GM18951 (cell line): ENCODE measurements at regions not wholly inside any gene's neighbourhood (a gene's known extent, or its start where the extent isn't known, plus 50 kb on each side); places are given as distances from the start of the nearest gene placed in this dataset.

Source experiments
- POLR2A ChIP-seq: IDR thresholded peaks from 4 replicates; pipeline ENCODE4 v1.6.1; 2011; ENCODE audit warnings: mild to moderate bottlenecking; ENCODE audit not compliant: insufficient read length, insufficient read depth; ENCODE audit errors: extremely low read depth
- in situ Hi-C: fragments of 300-500 bp; cut with MboI; formaldehyde crosslinking; loops from one replicate; pipeline ENCODE4 v1.12.0; 2022; ENCODE audit warnings: low sequenced_read_pairs, mixed read lengths, inconsistent platforms; ENCODE audit not compliant: unreplicated experiment

- no peak for TF ChIP-seq POLR2A
- in situ Hi-C loops: no loop called here
Observed at GRCh38 chr1:30632481-30632880, 90.9 kb downstream of the MATN1 start.

- no peak for TF ChIP-seq POLR2A
- in situ Hi-C loops: no loop called here
Observed at GRCh38 chr1:30631700-30632099, 91.7 kb downstream of the MATN1 start.

GRCh38 chr1:30629501-30629900 lies 93.9 kb downstream of the MATN1 start:
- in situ Hi-C loops: no loop called here
- no peak for TF ChIP-seq POLR2A

- no peak for TF ChIP-seq POLR2A
- in situ Hi-C loops: no loop called here
Observed at GRCh38 chr1:30627994-30628393, 95.4 kb downstream of the MATN1 start.

DNA sequence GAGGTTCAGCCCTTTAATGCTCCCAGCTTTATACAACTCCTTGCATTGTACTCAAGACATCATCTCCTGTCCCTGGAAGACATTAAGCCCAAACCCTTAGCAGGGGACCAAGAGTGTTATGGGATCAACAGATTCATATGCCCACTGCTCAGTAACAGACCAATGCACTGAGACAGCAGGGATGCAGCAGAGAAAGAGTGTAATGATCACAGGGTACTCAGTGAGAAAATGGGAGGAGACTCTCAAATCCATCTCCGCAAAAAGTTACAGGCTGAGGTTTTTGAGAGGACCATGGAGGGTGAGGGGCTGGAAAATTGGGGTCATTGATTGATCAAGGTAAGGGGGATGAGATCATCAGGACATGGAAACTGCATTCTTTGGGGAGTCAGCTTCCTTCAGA lies 96.2 kb downstream of the MATN1 start:
- no peak for TF ChIP-seq POLR2A
- in situ Hi-C loops: no loop called here

DNA sequence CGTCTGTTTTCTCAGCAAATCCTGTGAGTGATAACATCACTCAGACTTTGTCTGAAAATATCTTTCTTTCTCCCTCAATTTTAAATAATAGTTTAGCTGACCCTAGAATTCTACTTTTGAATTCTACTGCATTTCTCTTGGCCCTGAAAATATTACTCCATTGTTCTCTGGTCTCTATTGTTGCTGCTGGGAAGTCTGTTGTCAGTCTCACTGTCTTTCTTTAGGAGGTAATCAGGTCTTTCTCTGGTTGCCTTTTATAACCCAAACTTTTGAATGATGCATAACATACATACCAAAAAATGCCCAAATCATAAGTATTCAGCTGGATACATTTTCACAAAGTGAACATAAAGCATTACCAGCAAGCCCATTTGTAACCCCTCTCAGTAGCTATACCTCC lies 100.0 kb downstream of the MATN1 start:
- in situ Hi-C loops: no loop called here
- TF ChIP-seq POLR2A: no peak

DNA sequence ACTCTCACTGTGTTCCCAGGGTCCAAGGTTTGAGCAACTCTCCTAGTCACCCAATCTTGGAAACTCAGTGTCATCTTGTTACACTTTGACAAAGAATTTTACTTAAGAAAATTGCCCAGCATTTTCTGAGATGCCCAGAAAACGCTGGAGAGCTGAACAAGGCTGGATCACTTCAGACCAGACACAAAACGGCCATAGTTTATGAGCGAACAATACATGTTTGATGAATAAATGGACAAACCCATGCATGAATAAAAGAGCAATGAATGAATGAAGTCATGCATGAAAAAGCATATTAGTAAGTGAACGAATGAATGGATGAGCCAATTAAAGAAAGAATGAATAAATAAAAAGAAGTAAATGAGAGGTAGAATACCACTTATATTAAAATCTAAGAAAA lies 103.8 kb downstream of the MATN1 start:
- TF ChIP-seq POLR2A: no peak
- in situ Hi-C loops: no loop called here

DNA sequence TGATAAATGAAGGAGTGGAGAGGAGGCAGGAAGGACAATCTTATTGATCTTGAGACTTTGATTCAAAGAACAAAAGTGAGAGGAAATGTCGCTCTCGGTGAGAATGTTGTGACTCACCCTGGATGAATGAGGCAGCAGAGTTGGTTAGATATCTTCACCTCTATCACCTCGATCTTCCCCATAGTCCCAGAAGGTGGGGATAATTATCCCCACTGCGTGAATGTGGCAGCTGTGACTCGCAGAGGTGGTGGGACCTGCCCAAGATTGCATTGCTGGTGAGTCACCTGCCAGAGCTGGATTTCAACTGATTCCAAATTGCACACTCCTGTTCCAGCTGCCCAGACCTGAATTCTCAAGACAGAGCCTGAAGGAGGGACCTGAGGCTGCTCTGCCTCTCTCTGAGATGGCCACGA lies 105.0 kb downstream of the MATN1 start:
- in situ Hi-C loops: no loop called here
- TF ChIP-seq POLR2A: no peak

DNA sequence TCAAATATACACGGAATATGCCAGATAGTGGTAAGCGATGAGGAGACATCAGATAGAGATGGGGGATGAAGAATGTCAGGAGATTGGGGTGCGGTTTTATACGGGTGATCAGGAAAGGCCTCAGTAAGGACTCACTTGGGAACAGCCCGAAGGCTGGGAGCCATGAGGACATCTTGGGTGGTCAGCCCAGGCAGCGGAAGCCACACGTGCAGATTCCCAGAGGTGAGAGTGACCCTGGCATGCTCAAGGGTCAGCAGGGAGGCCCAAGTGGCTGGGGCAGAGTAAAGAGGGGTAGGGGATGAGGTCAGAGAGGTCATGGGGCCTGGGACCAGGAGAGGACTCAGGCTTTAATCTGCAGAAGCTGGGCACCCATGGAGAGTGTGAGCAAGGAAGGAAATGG lies 106.6 kb downstream of the MATN1 start:
- TF ChIP-seq POLR2A: no peak
- in situ Hi-C loops: no loop called here

DNA sequence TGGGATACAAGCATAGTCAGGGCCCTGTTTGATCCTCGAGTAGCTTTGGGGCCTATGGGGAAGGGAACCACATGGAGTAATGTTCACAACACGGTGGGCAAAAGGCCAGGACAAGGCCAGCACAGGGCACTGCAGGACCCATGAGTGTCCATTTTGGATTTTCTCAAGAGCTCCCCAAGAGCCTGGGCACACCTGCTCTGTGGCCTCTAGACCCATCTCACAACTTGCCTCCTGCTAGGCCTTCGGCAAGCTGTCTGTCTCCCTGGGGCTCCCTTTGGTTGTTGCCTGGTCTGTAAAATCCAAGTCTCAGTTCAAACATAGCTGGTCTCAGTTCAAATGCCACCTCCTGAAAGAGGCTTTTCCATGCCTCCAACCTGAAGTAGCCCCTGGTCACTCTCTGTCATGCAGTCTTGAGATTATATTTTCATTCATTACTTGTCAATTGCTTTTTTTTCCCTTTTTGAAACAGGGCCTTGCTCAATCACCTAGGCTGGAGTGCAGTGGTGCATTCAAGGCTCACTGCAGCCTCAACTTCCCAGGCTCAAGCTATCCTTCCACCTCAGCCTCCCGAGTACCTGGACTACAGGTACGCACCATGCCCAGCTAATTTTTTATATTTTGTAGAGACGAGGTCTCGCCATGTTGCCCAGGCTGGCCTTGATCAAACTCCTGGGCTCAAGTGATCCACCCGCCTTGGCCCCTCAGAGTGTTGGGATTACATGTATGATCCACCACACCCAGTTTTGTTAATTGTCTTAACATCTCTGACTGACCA lies 107.4 kb downstream of the MATN1 start:
- no peak for TF ChIP-seq POLR2A
- in situ Hi-C loops: no loop called here

DNA sequence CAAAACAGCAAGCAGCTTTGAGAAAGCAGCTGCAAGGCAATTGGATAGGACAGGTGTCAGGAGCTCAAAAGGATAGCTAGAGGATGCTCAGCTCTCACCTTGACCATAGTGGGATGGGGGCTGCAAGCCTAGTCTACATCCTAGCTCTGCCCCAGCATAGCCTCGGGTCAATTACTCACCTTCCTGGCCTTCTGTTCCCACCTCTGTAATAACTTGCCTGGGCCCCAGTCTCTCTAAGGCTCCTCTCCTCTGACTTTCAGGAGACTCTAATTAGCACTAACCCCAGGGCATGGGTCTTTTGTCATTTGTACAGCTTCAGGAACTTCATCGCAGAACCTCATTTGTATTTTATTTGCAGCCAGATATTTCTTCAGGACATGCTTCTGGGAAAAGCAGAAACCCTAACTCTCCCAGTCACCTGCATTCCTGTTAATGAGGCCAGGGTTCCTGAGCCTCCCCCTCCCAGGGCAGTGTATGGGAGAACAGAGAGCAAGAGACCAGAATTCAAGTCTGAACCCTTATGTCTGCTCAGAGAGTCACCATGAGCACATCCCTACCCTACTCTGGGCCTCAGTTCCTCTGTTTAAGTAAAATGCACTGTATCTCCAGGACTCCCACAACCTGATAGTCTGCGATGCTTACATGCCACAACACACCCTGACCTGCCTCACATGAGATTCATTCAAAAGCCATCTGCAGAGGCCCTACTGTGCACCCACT lies 108.1 kb downstream of the MATN1 start:
- no peak for TF ChIP-seq POLR2A
- in situ Hi-C loops: no loop called here

DNA sequence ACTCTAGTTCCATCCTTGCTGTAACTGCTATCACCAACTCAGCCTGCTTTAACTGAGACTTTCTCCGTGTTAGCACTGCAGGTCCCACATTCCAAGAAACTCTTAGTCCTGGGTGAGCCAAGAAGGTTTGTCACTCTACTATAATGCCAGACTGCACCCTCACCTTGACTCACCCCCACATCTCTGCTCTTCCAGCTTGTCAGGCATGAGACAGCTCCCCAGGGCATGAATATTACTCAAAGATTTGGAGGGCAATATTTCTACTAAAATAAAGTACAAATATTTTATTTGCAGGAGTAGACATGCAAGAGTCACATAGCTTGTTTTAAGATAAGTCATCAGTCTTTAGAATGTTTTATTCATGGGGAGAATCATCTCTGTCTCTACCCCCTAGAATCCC lies 110.2 kb downstream of the MATN1 start:
- TF ChIP-seq POLR2A: no peak

DNA sequence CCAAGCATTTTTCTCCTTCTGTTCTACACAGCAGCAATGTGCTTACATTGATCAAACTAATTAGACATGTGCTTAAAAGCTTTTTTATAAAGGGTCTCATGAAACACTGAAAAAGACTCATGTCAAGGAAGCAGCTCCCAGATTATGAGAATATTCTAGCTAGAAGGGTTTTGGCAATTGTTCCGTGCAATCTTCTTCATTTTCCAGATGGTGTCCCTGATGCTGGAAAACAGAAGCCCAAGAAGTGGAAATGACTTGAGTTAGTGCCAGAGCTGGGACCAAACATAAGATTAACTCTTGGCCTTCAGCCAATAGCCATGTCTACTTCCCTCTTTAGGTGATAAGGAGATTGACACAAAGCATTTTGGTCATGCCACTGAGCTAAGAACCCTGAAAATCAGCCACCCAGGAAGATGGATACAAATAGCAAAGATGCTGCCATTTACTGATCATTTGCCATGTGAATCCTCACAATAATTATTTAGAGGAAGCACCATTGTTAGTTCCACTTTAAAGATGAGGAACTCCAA lies 110.8 kb downstream of the MATN1 start:
- TF ChIP-seq POLR2A: no peak
- in situ Hi-C loops: no loop called here

More for the DNA sequence above, 110.2 kb downstream of the MATN1 start:
- in situ Hi-C loops: no loop called here
